AG09319 (cell line): ENCODE measurements at regions not wholly inside any gene's neighbourhood (a gene's known extent, or its start where the extent isn't known, plus 50 kb on each side); places are given as distances from the start of the nearest gene placed in this dataset.

Source experiments
- DNase-seq: peaks from one replicate; pipeline ENCODE4 v3.0.0-alpha.2; 2010; ENCODE audit warnings: low read depth; ENCODE audit errors: extremely low read depth
- CTCF ChIP-seq: IDR thresholded peaks from 2 replicates; pipeline ENCODE4 v1.5.1; 2011; ENCODE audit warnings: low read depth, mild to moderate bottlenecking, inconsistent platforms, low read length, moderate library complexity

GRCh38 chr14:53744857-53745256 lies 211.8 kb downstream of the BMP4 start:
- TF ChIP-seq CTCF: no peak
- DNase-seq: peak; percentile 14

- TF ChIP-seq CTCF: no peak
- DNase-seq: no peak
These were observed 213.3 kb downstream of the BMP4 start for GRCh38 chr14:53743371-53743770.

- TF ChIP-seq CTCF: no peak
- DNase-seq: no peak
These were observed 214.4 kb downstream of the BMP4 start for GRCh38 chr14:53742233-53742620.

- no peak for TF ChIP-seq CTCF
- DNase-seq: peak; percentile 40
These were observed 215.0 kb downstream of the BMP4 start for GRCh38 chr14:53741479-53742232.

GRCh38 chr14:53740570-53740969 lies 216.1 kb downstream of the BMP4 start:
- DNase-seq: no peak
- no peak for TF ChIP-seq CTCF

GRCh38 chr14:53735916-53736315 lies 220.7 kb downstream of the BMP4 start:
- no peak for TF ChIP-seq CTCF
- no peak for DNase-seq

- DNase-seq: no peak
- no peak for TF ChIP-seq CTCF
These were observed 233.4 kb downstream of the BMP4 start for GRCh38 chr14:53723221-53723620.
